GM12865 (cell line): ENCODE measurements at regions not wholly inside any gene's neighbourhood (a gene's known extent, or its start where the extent isn't known, plus 50 kb on each side); places are given as distances from the start of the nearest gene placed in this dataset.

Experiments
- DNase-seq: peaks from one replicate; pipeline ENCODE4 v3.0.0; 2010; ENCODE audit warnings: low read depth
- H3K4me3 ChIP-seq: 2 replicates; pipeline ENCODE4 v1.5.1; 2011; ENCODE audit warnings: mild to moderate bottlenecking, low read depth, low read length, control low read depth
- TF ChIP-seq, protein P1 (sequence below): IDR thresholded peaks from 2 replicates; pipeline ENCODE4 v1.5.1; 2011; ENCODE audit warnings: low read length, control low read depth, low read depth, inconsistent platforms; ENCODE audit not compliant: insufficient read depth; ENCODE audit errors: missing control alignments

- no peak overlapping the region for H3K4me3 ChIP-seq
- DNase-seq: no peak
- TF ChIP-seq, protein P1, sequence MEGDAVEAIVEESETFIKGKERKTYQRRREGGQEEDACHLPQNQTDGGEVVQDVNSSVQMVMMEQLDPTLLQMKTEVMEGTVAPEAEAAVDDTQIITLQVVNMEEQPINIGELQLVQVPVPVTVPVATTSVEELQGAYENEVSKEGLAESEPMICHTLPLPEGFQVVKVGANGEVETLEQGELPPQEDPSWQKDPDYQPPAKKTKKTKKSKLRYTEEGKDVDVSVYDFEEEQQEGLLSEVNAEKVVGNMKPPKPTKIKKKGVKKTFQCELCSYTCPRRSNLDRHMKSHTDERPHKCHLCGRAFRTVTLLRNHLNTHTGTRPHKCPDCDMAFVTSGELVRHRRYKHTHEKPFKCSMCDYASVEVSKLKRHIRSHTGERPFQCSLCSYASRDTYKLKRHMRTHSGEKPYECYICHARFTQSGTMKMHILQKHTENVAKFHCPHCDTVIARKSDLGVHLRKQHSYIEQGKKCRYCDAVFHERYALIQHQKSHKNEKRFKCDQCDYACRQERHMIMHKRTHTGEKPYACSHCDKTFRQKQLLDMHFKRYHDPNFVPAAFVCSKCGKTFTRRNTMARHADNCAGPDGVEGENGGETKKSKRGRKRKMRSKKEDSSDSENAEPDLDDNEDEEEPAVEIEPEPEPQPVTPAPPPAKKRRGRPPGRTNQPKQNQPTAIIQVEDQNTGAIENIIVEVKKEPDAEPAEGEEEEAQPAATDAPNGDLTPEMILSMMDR: no peak
These were observed 86.2 kb upstream of the HS3ST1 start for GRCh38 chr4:11514779-11515419.

GRCh38 chr4:11514003-11514402, 85.3 kb upstream of the HS3ST1 start:
- TF ChIP-seq, protein P1: no peak
- no peak for DNase-seq
- H3K4me3 ChIP-seq: no peak overlapping the region

DNA sequence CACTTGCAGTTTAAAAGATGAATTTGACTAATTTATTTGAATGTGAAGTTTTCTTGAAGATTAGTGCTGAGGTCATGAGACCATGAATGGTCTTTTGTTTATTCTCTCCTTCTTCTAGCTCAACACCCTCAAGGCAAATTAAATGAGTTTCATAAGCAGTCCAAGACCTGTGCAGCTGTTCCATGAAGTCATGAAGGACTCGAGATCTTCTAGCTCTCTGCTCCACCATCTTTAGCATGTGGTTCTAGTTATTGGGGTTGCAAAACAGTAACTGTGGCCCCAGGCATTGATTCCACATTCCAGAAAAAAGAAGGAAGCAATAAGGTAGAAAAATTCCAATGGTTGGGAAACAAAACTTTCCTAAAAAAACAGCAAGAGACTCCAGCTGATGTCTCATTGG, 84.2 kb upstream of the HS3ST1 start:
- TF ChIP-seq, protein P1: no peak

GRCh38 chr4:11511321-11511720, 82.6 kb upstream of the HS3ST1 start:
- DNase-seq: no peak
- TF ChIP-seq, protein P1: no peak
- no peak overlapping the region for H3K4me3 ChIP-seq

More for the DNA sequence above, 84.2 kb upstream of the HS3ST1 start:
- DNase-seq: no peak
- H3K4me3 ChIP-seq: no peak overlapping the region

DNA sequence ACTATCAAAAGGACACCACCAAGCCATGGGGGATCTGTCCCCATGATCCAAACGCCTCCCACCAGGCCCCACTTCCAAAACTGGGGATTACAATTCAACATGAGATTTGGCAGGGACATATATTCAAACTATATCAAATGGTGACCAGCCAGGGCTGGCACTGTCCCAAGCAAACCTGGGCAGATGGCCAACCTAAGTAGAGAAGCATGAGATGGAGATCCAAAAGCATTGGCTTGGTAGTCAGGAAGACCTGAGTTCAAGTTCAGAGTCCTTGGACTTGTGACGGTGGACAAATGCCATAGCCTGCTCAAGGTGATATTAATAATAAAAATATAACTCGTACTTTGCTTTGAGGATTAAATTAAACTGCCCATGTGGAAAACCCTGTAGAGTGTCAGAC, 79.2 kb upstream of the HS3ST1 start:
- TF ChIP-seq, protein P1: no peak
- DNase-seq: no peak

DNA sequence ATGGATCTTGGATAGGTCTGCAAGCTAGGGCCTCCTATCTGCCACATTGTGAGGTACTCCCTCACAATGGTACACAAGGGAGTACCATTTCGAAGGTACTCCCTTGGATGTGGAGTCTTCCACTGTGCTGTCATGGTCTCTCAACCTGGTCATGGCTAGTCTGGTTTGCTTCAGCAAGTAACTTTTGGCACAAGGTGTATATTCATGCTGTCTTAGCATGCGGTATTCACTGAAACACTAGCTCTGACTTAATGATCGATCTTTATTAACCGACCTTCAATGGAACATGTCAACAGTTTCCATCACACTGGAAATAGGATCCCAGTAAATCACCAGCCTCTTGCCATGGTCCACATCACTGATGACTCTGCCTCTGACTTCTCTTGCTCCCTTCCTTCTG, 77.5 kb upstream of the HS3ST1 start:
- H3K4me3 ChIP-seq: no peak overlapping the region
- TF ChIP-seq, protein P1: no peak
- no peak for DNase-seq

More for the DNA sequence above, 79.2 kb upstream of the HS3ST1 start:
- H3K4me3 ChIP-seq: no peak overlapping the region
